Stimulated activated CD4-positive, alpha-beta T cell treated with anti-CD3 and anti-CD28 coated beads, Interleukin-4, amount 100 ng/mL, for 48 hours (primary cell): ENCODE measurements at regions not wholly inside any gene's neighbourhood (a gene's known extent, or its start where the extent isn't known, plus 50 kb on each side); places are given as distances from the start of the nearest gene placed in this dataset.

Experiments
- DNase-seq, 2 donors: peaks; one replicate each; pipeline ENCODE4 v3.0.0-alpha.2; 2020; ENCODE audit warnings: low read depth in 2 of 2

GRCh38 chr17:27391427-27391826 lies 64.8 kb upstream of the KSR1 start:
- no peak for DNase-seq

DNA sequence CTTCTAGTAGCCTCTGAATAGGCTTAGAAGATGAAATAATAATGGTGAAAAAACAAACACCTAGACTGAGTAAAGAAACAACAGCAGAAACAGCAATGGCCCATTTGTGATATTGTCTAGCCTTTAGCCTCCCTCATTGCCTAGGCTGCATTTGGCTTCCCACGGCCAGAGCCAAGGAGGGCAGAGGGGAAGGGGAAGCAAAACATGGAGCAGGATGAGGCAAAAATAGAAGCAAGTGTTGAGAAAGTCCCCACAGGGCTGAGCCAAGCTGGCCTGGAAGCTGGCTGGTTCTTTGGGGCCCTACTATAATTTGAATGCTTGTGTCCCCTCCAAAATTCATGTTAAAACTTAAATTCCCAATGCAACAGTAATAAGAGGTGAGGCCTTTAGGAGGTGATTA lies 60.2 kb upstream of the KSR1 start:
- DNase-seq: no peak

DNA sequence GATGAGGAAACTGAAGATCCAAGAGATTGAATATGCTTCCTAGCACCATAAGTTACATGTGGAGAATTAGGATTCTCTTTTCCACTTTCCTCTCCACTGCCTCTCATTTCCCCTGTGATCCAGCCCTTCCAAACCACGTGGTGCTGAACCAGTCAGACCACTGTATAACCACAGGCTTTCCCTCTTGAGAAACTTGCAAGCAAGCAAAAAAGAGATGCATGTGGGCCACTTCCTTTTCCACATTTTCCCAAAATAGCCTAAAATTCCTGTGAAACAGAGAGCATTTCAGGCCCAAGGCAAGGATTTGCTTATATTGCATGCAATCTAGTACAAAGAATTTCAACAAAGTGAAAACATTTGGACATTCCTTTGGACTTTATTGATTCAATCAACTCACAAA lies 59.3 kb upstream of the KSR1 start:
- DNase-seq: no peak

GRCh38 chr17:27398691-27399090 lies 57.6 kb upstream of the KSR1 start:
- DNase-seq: no peak

DNA sequence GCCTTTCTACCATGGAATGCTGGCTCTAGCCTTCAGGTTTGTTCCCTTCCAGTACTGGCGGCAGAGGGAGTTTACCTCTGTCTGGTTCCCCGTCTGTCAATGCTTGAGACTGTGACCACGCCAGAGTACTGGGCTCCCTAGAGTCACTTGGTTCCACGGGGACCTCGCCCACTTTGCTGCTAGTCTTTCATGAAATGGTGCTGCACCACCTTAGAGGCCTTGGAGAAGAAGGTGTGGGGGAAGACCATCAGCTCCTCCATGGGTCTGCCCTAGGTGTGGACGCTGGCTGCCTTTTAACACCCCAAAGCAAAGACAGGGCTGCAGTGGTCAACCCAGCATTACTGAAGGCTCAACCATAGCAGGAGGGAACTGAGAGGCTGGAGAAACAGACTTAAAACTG lies 55.3 kb upstream of the KSR1 start:
- no peak for DNase-seq

- no peak for DNase-seq
Observed at GRCh38 chr17:27402943-27403342, 53.3 kb upstream of the KSR1 start.

DNA sequence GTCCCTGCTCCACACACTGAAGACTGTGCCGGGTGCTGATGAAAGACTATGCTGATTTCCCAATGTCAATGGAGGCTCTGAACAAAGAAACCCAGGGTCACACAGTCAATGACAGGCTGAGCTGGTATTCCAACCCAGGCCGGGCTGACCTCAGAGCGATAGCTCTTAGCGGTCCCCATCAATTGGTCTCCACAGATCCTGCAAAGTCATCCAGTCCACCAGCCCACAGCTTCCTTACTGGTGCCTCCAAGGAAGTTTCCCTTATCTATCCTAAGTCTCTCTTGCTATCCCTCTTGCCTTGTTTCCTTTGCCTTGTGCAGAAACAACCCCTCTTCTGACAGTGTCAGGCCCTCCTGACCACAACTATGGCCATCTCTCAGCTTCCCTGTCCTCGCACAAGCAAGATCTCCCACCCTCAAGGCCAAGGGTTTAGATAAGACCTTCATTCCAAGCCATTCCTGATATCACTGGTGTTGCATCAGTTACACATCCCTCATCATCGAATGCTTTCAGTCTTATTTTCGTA lies 52.7 kb upstream of the KSR1 start:
- DNase-seq: no peak

DNA sequence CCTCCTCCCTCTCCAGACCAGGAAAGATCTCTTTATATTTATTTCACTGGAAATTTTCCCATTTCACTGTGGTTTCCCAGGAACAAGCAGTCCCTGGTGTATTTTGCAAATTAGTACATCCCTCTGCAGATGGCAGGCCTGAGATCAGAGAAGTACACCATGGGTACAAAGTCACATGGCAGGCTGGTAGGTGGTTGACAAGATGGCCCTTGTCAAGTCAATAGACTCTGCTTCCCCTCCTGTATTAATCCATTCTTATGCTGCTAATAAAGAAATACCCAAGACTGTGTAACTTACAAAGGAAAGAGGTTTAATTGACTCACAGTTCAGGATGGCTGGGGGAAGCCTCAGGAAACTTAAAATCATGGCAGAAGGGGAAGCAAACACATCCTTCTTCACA lies 51.6 kb upstream of the KSR1 start:
- no peak for DNase-seq
